ENCODE measurements at regions not wholly inside any gene's neighbourhood (a gene's known extent, or its start where the extent isn't known, plus 50 kb on each side); places are given as distances from the start of the nearest gene placed in this dataset.
"Not testable (repeated sequence)": the region's sequence is repeated elsewhere in the genome, so short reads cannot be mapped to it uniquely, and the experiment has no call there.

GRCh38 chr13:80177327-80177726 is 163.6 kb downstream of the SPRY2 start:
- no peak for DNase-seq (ENCODE audit: low read depth in 3 of 3)

DNA sequence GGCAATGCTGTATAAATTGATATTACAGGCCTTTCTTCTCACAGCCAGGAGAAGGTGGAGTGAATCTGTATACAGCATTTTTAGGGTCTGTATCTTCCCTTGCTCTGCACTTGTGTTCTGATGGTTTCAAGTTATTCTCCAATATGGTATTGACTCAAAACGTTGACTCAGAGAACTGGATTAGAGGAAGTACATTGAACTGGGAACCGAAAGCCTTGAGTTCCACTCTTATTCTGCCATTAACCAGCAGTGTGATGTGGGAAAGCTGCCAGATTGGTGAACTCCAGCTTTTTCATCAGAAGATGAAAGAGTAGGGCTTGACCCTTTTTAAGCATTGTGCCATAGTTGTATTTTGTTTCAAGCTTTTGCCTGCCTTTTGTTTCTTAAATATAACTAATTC is 167.7 kb downstream of the SPRY2 start:
- no peak for DNase-seq (ENCODE audit: low read depth in 3 of 3)

GRCh38 chr13:80171096-80171495 is 169.8 kb downstream of the SPRY2 start:
- no peak for DNase-seq (ENCODE audit: low read depth in 3 of 3)

- DNase-seq (ENCODE audit: low read depth in 3 of 3): no peak
Observed at GRCh38 chr13:80168089-80168850, 172.7 kb downstream of the SPRY2 start.

DNA sequence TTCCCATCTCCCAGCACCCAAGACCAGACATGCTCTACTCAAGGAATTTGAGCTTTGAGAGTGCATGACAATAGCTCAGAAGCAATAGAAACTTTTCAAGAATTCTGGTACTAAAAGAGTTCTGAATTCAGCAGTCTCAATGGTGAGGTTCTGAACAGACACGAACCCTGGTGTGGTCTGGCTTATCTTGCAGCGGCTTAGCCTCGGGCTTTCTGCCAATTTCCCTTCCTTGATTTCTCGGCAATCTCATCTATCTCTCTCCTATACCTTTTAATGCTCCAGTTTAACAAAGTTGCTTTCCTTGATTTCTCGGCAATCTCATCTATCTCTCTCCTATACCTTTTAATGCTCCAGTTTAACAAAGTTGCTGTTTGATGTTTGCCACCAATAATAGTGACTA is 174.6 kb downstream of the SPRY2 start:
- DNase-seq (ENCODE audit: low read depth in 3 of 3): no peak

- no peak for DNase-seq (ENCODE audit: low read depth in 3 of 3)
Observed at GRCh38 chr13:80164462-80164861, 176.5 kb downstream of the SPRY2 start.

DNA sequence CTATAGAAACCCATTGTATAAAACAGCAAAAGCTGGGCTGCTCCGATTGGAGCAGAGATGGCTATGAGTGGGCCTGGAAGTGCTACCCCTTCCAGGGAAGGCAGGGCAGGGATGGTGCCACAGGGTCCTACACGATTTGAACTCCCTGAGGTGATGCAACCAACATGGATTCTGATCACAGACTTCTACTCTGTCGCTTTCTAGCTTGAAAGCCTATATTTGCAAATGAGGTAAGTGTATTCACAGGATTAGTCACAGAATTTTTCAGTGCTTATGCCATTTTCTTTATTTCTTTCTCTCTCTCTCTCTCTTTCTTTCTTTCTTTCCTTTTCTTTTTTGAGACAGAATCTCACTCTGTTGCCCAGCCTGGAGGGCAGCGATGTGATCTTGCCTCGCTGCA is 179.0 kb downstream of the SPRY2 start:
- DNase-seq (ENCODE audit: low read depth in 3 of 3): no peak

DNA sequence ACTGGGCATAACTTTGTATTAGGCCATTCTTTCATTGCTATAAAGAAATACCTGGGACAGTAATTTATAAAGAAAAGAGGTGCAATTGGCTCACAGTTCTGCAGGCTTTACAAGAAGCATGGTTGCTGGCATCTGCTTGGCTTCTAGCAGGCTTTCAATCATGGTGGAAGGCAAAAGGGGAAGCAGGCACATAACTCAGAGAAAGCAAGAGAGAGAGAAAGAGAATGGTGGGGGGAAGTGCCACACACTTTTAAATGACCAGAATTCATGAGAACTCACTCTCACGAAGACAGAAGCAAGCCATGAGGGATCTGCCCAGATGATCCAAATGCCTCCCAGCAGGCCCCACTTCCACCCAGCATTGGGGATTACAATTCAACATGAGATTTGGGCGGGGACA is 179.7 kb downstream of the SPRY2 start:
- no peak for DNase-seq (ENCODE audit: low read depth in 3 of 3)

- DNase-seq (ENCODE audit: low read depth in 3 of 3): no peak
Observed at GRCh38 chr13:80160110-80160509, 180.8 kb downstream of the SPRY2 start.

GRCh38 chr13:80157261-80157932 is 183.5 kb downstream of the SPRY2 start:
- no peak for DNase-seq (ENCODE audit: low read depth in 3 of 3)

DNA sequence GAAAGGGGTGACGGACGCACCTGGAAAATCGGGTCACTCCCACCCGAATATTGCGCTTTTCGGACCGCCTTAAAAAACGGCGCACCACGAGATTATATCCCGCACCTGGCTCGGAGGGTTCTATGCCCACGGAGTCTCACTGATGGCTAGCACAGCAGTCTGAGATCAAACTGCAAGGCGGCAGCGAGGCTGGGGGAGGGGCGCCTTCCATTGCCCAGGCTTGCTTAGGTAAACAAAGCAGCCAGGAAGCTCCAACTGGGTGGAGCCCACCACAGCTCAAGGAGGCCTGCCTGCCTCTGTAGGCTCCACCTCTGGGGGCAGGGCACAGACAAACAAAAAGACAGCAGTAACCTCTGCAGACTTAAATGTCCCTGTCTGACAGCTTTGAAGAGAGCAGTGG is 188.8 kb downstream of the SPRY2 start:
- not testable (repeated sequence) for DNase-seq (ENCODE audit: low read depth in 3 of 3)

GRCh38 chr13:80151016-80151415 is 189.9 kb downstream of the SPRY2 start:
- no peak for DNase-seq (ENCODE audit: low read depth in 3 of 3)

- DNase-seq (ENCODE audit: low read depth in 3 of 3): no peak
Observed at GRCh38 chr13:80149736-80150135, 191.2 kb downstream of the SPRY2 start.

DNA sequence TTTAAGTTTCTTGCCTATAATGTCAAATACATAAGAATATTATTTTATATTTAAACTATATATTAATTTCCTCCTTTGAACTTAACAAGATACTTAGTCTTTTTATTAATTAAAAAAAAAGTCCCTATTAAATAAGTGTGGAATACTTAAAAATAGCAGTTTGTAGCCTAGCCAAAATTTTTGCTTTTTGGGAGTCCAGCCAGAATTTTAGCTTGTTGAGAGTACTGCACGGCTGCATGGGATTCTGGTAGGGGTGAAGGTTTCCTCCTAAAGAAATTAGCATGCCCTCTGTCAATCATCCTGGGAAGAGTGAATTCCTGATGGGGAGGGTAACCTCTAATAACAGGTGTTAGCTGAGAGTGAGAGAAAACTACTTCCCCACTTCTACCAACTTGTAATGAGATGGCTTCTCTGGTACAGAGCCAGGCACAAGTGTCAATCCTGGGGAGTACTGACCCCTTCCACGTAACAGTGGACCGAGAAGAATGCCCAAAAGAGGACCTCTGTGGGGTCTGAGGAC is 195.7 kb downstream of the SPRY2 start:
- DNase-seq (ENCODE audit: low read depth in 3 of 3): no peak

GRCh38 chr13:80144493-80144892 is 196.4 kb downstream of the SPRY2 start:
- DNase-seq (ENCODE audit: low read depth in 3 of 3): no peak

- no peak for DNase-seq (ENCODE audit: low read depth in 3 of 3)
Observed at GRCh38 chr13:80141123-80141849, 199.6 kb downstream of the SPRY2 start.

DNA sequence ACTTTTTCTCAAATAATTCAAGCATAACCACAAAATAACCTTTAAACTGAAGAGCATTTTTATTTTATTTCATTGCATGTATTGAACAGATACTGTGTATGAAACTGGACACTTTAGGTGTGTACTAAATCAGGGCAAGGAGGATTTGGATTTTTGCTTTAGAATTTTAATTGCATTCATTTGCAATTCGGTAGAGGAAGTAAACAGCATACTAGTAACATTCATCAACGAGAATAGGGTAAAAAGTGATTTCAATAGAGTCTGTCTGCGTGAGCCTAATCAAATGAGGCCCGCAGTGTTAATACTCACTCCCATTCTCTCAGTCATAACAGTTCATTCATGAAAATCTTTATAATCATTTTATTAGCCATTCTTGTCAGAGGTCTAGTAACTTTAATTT is 200.2 kb downstream of the SPRY2 start:
- DNase-seq (ENCODE audit: low read depth in 3 of 3): no peak

- no peak for DNase-seq (ENCODE audit: low read depth in 3 of 3)
Observed at GRCh38 chr13:80139196-80139595, 201.7 kb downstream of the SPRY2 start.

DNA sequence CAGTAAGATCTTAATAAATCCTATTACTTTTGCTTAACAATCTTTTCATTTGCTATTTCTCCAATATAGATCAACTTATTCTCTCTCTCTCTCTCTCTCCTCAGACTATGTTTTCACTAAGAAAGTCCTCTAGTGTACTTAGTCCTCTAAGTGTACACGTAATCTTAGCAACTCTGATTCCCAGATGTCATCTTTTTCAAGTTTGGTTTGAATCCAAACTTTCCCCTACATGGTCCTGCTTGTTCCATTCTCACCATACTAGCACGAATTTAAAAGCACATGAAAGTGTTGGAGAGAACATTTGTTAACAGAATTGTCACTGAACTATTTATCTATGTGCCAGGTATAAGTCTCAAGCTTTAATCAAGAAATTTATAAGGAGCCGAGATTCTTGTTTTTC is 202.9 kb downstream of the SPRY2 start:
- DNase-seq (ENCODE audit: low read depth in 3 of 3): no peak

DNA sequence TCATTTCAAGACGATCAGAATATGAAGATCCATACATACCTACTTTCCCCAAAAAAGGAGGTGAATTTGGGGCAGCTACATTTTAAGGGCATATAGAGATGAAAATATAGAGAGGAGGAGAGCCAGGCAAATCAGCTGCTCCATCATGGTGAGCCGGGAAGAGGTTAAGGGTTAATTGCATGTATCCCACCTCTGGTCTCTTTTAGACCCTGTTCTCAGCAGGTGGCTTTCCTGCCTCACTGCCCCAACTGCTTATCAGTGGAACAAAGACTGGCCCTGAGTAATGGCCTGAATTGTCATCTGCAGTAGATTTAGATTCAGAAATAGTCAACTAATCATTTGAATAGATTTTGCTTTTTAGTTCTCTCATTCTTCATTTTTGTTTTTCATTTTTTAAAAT is 206.6 kb downstream of the SPRY2 start:
- no peak for DNase-seq (ENCODE audit: low read depth in 3 of 3)

GRCh38 chr13:80133631-80134261 is 207.2 kb downstream of the SPRY2 start:
- DNase-seq (ENCODE audit: low read depth in 3 of 3): no peak

Data from stimulated activated CD4-positive, alpha-beta T cell treated with anti-CD3 and anti-CD28 coated beads, TNF-alpha, amount 100 ng/mL, for 24 hours (primary cell).